CD4-positive, alpha-beta T cell (primary cell): ENCODE measurements at regions not wholly inside any gene's neighbourhood (a gene's known extent, or its start where the extent isn't known, plus 50 kb on each side); places are given as distances from the start of the nearest gene placed in this dataset.

ENCODE experiments used
- ATAC-seq: fragments of 200-7000 bp; cut with Tn5 transposase; one replicate; pipeline ENCODE4 v1.10.0; 2022; ENCODE audit warnings: mild to moderate bottlenecking; ENCODE audit not compliant: poor library complexity
- CTCF ChIA-PET: fragments of 350-600 bp; sonication (Branson Sonifier 250); formaldehyde crosslinking; loops from one replicate; lab custom pipeline; 2021; ENCODE audit warnings: antibody characterized with exemption, inconsistent platforms; lab: Charles Lee
- POLR2A ChIA-PET: fragments of 350-600 bp; sonication (Branson Sonifier 250); formaldehyde crosslinking; loops from one replicate; lab custom pipeline; 2021; ENCODE audit warnings: antibody characterized with exemption, inconsistent platforms; lab: Charles Lee
- DNase-seq, 14 experiments: peaks; one replicate each; pipeline ENCODE4 v3.0.0-alpha.2; 2013 to 2020; ENCODE audit warnings: mixed read lengths in 2 of 14
- H3K27ac ChIP-seq, 2 donors: one replicate each; pipeline versions ENCODE4 v1.5.1 to v1.7.0; 2013; ENCODE audit warnings: low read length in 2 of 2, low read depth in 1 of 2, mild to moderate bottlenecking in 1 of 2
- H3K27me3 ChIP-seq, 2 experiments: 1 replicate in 1 of 2; 2 replicates in 1 of 2; pipeline versions ENCODE4 v1.6.1 to v1.7.0; 2013; ENCODE audit warnings: low read length in 2 of 2, control low read depth in 1 of 2, mild to moderate bottlenecking in 1 of 2, moderate library complexity in 1 of 2; ENCODE audit not compliant: insufficient read depth in 2 of 2, control insufficient read depth in 1 of 2
- H3K36me3 ChIP-seq: one replicate; pipeline ENCODE4 v1.6.1; 2013; ENCODE audit warnings: low read length, control low read depth; ENCODE audit not compliant: insufficient read depth
- H3K4me1 ChIP-seq: one replicate; pipeline ENCODE4 v1.6.1; 2013; ENCODE audit warnings: low read length, control low read depth; ENCODE audit not compliant: insufficient read depth
- H3K4me3 ChIP-seq: one replicate; pipeline ENCODE4 v1.5.1; 2013; ENCODE audit warnings: mild to moderate bottlenecking, low read length, moderate library complexity
- H3K9me3 ChIP-seq, 2 experiments: 1 replicate in 1 of 2; 2 replicates in 1 of 2; pipeline versions ENCODE4 v1.6.1 to v1.7.0; 2013; ENCODE audit warnings: low read length in 2 of 2, mild to moderate bottlenecking in 2 of 2, control low read depth in 1 of 2, moderate library complexity in 1 of 2; ENCODE audit not compliant: control insufficient read depth in 1 of 2, insufficient read depth in 1 of 2
- H3K27ac Mint-ChIP-seq: one replicate; pipeline ENCODE4 v1.8.0; 2020; ENCODE audit warnings: mixed read lengths
- H3K27me3 Mint-ChIP-seq: one replicate; pipeline ENCODE4 v1.8.0; 2021; ENCODE audit warnings: mixed read lengths
- H3K36me3 Mint-ChIP-seq: one replicate; pipeline ENCODE4 v1.8.0; 2021; ENCODE audit warnings: low read depth, mixed read lengths
- H3K4me1 Mint-ChIP-seq: one replicate; pipeline ENCODE4 v1.8.0; 2021; ENCODE audit warnings: low read depth, mixed read lengths
- H3K4me3 Mint-ChIP-seq: one replicate; pipeline ENCODE4 v1.8.0; 2020; ENCODE audit warnings: mild to moderate bottlenecking, mixed read lengths
- H3K9me3 Mint-ChIP-seq: one replicate; pipeline ENCODE4 v1.8.0; 2020; ENCODE audit warnings: mixed read lengths
- intact Hi-C, 2 experiments: fragments of 100-400 bp; cut with DNase I in 1 of 2; cut with micrococcal nuclease in 1 of 2; formaldehyde crosslinking; loops; one replicate each; pipeline versions ENCODE4 v1.15.1 to v1.9.0; 2023 to 2025; cut with DNase I, micrococcal nuclease
- TF ChIP-seq, protein P1 (sequence below): fragments of 200-600 bp; IDR thresholded peaks from one replicate; pipeline ENCODE4 v1.8.0; 2022; ENCODE audit warnings: antibody characterized with exemption, mild to moderate bottlenecking

- Histone ChIP-seq H3K4me1 (no peaks in the 10 kb centered on the region), H3K9me3 (no peaks in the 10 kb centered on the region), H3K27me3 (no peaks in the 10 kb centered on the region), H3K36me3 (no peaks in the 10 kb centered on the region), H3K4me3 (no peak overlapping the region), H3K27ac (no peak overlapping the region)
- Mint-ChIP-seq H3K4me3 (no peak overlapping the region), H3K9me3 (no peaks in the 10 kb centered on the region), H3K27me3 (no peaks in the 10 kb centered on the region), H3K36me3 (no peaks in the 10 kb centered on the region), H3K27ac (no peak overlapping the region), H3K4me1 (no peaks in the 10 kb centered on the region)
- CTCF ChIA-PET: no interaction called here
- TF ChIP-seq, protein P1, sequence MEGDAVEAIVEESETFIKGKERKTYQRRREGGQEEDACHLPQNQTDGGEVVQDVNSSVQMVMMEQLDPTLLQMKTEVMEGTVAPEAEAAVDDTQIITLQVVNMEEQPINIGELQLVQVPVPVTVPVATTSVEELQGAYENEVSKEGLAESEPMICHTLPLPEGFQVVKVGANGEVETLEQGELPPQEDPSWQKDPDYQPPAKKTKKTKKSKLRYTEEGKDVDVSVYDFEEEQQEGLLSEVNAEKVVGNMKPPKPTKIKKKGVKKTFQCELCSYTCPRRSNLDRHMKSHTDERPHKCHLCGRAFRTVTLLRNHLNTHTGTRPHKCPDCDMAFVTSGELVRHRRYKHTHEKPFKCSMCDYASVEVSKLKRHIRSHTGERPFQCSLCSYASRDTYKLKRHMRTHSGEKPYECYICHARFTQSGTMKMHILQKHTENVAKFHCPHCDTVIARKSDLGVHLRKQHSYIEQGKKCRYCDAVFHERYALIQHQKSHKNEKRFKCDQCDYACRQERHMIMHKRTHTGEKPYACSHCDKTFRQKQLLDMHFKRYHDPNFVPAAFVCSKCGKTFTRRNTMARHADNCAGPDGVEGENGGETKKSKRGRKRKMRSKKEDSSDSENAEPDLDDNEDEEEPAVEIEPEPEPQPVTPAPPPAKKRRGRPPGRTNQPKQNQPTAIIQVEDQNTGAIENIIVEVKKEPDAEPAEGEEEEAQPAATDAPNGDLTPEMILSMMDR: no peak
- POLR2A ChIA-PET: no interaction called here
- no peak for ATAC-seq
- intact Hi-C loops: no loop called here
- no peak for DNase-seq
Measured at GRCh38 chr21:28436286-28436932, 556.3 kb downstream of the LTN1 start.

DNA sequence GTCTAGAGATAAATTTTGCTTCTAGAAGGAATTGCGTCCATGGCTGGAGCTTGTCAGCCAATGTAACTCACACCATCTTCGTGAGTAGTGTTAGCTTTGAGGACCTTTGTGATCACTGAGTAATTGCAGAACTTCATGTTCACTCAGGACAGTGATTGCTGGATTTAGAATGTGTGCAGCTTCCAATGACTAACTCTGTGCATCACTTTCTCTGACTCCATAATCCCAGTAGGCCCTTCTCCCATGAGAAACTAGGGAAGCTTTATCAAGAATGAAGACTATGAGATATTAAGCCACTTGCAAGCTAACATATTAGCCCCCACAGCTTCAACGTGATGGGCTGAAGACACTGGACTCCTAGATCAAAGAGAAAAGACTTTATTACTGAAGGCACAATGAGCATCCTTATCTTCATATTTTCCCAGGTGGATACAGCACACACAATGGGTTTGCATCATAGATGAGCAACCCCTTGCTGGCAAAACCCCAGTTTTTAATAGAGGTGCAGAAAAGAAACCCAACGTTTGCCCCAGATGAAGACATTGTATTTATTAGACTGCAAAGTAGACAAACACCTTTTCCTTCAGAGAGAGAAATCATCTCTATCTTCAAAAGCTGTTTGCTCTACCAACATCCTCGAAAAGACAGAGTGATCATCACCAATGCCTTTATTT, 561.0 kb downstream of the LTN1 start:
- no peak overlapping the region for H3K4me3 ChIP-seq
- no peaks in the 10 kb centered on the region for H3K27me3 ChIP-seq
- Mint-ChIP-seq H3K4me3 (no peak overlapping the region), H3K36me3 (no peaks in the 10 kb centered on the region), H3K27ac (no peak overlapping the region), H3K27me3 (no peaks in the 10 kb centered on the region), H3K4me1 (no peaks in the 10 kb centered on the region), H3K9me3 (no peaks in the 10 kb centered on the region)
- no peaks in the 10 kb centered on the region for H3K9me3 ChIP-seq
- H3K36me3 ChIP-seq: no peaks in the 10 kb centered on the region
- TF ChIP-seq, protein P1: no peak
- H3K27ac ChIP-seq: no peak overlapping the region
- CTCF ChIA-PET: no interaction called here
- ATAC-seq: no peak
- POLR2A ChIA-PET: no interaction called here
- no peaks in the 10 kb centered on the region for H3K4me1 ChIP-seq
- intact Hi-C loops: no loop called here
- no peak for DNase-seq

DNA sequence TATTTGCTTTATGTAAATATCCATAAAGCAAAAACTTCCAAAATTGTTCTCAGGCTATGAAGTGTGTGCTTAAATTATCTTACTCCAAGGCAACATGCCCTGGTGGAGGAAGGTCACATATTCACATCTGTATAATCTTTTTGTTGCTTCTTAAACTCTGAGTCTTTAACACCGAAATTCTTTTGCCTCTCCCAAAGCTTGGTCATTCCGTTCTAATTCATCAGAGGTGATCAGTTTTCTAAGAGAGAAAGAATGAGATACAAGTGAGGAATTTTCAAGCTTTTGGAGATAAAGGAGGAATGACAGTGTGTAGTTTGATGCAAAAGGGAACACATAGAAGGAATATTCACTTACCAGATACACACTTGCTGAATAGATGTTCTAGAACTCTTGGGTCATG, 561.7 kb downstream of the LTN1 start:
- H3K9me3 ChIP-seq: no peaks in the 10 kb centered on the region
- H3K4me1 ChIP-seq: no peaks in the 10 kb centered on the region
- Mint-ChIP-seq H3K27ac (no peak overlapping the region), H3K36me3 (no peaks in the 10 kb centered on the region), H3K27me3 (no peaks in the 10 kb centered on the region), H3K4me1 (no peaks in the 10 kb centered on the region), H3K9me3 (no peaks in the 10 kb centered on the region), H3K4me3 (no peak overlapping the region)
- POLR2A ChIA-PET: no interaction called here
- no peak overlapping the region for H3K4me3 ChIP-seq
- ATAC-seq (no peak), DNase-seq (no peak)
- TF ChIP-seq, protein P1: no peak
- CTCF ChIA-PET: interaction anchor here (1.1 kb wide), 1 partner anchor 37 kb away, joined by 3 read pairs; no protein-coding TSS in a partner anchor
- H3K27me3 ChIP-seq: no peaks in the 10 kb centered on the region
- intact Hi-C loops: no loop called here
- no peak overlapping the region for H3K27ac ChIP-seq
- H3K36me3 ChIP-seq: no peaks in the 10 kb centered on the region
